T-helper 1 cell treated with Interleukin-12 subunit alpha and Interleukin-12 subunit beta and Interleukin-4 antibody, amounts not matched to agents 30 ng/mL and 1 ng/mL, for 36 hours (primary cell): ENCODE measurements at regions not wholly inside any gene's neighbourhood (a gene's known extent, or its start where the extent isn't known, plus 50 kb on each side); places are given as distances from the start of the nearest gene placed in this dataset.
"Not testable (repeated sequence)": the region's sequence is repeated elsewhere in the genome, so short reads cannot be mapped to it uniquely, and the experiment has no call there.

Experiments used
- intact Hi-C: fragments of 100-400 bp; cut with micrococcal nuclease; formaldehyde crosslinking; loops from one replicate; pipeline ENCODE4 v1.15.1; 2024

DNA sequence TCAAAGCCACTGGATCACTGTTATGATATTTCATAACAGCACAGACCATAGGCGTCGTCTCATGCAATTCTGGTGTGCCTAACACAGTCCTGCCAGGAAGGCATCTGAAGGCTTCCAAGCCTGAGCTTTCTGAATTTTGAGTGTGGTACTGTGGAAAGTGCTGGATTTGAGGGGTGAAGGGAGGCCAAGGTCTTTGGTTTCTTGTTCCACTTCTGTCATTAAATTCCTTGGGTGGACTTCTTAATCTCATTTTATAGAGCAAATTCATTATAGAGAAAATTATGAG is 441.3 kb upstream of the PIK3R1 start:
- intact Hi-C loops = no loop called here

- intact Hi-C loops = no loop called here
Observed at GRCh38 chr5:67773411-67774266, 441.9 kb upstream of the PIK3R1 start.

GRCh38 chr5:67771791-67772190 is 443.8 kb upstream of the PIK3R1 start:
- intact Hi-C loops = no loop called here

- intact Hi-C loops = no loop called here
Observed at GRCh38 chr5:67771221-67771620, 444.3 kb upstream of the PIK3R1 start.

- intact Hi-C loops = no loop called here
Observed at GRCh38 chr5:67770431-67771025, 445.0 kb upstream of the PIK3R1 start.

GRCh38 chr5:67765697-67766096 is 449.9 kb upstream of the PIK3R1 start:
- intact Hi-C loops = no loop called here

- intact Hi-C loops = not testable (repeated sequence)
Observed at GRCh38 chr5:67757771-67758170, 457.8 kb upstream of the PIK3R1 start.

- intact Hi-C loops = no loop called here
Observed at GRCh38 chr5:67752357-67752708, 463.2 kb upstream of the PIK3R1 start.

DNA sequence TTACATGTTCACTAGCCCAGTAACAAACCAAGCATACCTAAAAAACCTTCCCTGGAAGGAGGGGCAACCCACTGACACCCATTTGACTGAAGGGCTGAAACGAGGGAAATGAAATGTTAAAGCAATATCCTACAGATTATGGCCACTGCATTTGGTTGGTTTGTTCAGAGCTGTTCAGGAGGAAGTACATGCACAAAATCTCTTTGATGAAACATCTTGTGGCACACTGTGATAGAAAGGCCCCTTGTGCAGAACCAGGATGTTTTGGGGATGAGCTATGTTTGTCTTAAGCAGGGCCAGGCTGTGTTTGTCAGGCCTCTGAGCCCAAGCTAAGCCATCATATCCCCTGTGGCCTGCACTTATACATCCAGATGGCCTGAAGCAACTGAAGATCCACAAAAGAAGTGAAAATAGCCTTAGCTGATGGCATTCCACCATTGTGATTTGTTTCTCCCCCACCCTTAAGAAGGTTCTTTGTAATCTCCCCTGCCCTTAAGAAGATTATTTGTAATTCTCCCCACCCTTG is 467.3 kb upstream of the PIK3R1 start:
- intact Hi-C loops = no loop called here

GRCh38 chr5:67747096-67747495 is 468.5 kb upstream of the PIK3R1 start:
- intact Hi-C loops = no loop called here

DNA sequence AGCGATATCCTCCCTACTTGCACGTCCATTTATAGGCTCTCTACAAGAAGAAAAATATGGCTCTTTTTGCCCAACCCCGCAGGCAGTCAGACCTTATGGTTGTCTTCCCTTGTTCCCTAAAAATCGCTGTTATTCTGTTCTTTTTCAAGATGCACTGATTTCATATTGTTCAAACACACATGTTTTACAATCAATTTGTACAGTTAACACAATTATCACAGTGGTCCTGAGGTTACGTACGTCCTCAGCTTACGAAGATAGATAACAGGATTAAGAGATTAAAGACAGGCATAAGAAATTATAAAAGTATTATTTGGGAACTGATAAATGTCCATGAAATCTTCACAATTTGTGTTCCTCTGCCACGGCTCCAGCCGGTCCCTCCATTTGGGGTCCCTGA is 468.9 kb upstream of the PIK3R1 start:
- intact Hi-C loops = not testable (repeated sequence)

- intact Hi-C loops = no loop called here
Observed at GRCh38 chr5:67746103-67746502, 469.5 kb upstream of the PIK3R1 start.

- intact Hi-C loops = no loop called here
Observed at GRCh38 chr5:67732921-67733320, 482.6 kb upstream of the PIK3R1 start.

GRCh38 chr5:67732471-67732870 is 483.1 kb upstream of the PIK3R1 start:
- intact Hi-C loops = no loop called here

- intact Hi-C loops = no loop called here
Observed at GRCh38 chr5:67731886-67732285, 483.7 kb upstream of the PIK3R1 start.

DNA sequence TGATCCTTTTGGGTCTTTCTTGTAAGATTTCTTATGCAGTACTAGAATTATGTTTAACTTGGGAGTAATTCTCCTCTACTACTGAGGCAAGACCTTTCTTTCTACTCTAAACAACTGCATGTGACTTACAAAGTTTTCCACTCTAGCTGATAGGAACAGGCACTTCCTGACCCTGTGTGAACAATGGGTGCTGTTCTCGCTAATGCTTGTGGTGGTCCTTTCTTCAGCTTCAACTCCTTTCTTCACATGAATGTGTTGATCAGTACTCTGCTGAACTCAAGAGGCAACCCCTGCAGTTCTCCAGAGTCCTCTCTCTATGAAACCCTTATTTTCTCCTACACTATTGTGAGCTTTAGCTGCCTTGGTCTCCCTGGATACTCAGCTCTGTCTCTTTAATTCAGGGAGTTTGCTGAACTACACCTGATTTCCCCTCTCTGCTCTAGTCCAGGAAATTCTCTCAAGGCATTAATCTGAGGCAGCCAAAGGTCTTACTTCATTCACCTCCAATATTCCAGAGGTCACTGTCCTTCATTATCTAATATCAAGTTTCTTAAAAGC is 484.6 kb upstream of the PIK3R1 start:
- intact Hi-C loops = no loop called here

- intact Hi-C loops = no loop called here
Observed at GRCh38 chr5:67728326-67728890, 487.1 kb upstream of the PIK3R1 start.

DNA sequence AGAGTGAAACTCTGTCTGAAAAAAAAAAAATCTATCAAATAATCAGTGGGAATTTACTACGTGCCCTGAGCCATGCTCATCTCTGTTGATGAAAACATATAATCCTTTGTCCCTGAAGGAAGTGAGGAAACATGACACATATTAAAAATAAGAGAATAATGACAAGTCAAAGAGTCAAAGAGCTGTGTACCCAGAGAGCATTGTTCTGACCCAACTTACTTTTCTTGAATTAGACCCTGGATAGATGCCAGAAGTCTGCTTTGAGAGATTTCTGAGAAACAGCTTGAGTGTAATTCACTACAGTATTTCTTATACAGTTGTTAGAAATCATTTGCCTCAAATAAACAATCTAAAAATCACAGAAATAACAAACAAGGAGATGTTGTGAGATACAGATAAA is 490.0 kb upstream of the PIK3R1 start:
- intact Hi-C loops = no loop called here

GRCh38 chr5:67724412-67725135 is 491.0 kb upstream of the PIK3R1 start:
- intact Hi-C loops = no loop called here

DNA sequence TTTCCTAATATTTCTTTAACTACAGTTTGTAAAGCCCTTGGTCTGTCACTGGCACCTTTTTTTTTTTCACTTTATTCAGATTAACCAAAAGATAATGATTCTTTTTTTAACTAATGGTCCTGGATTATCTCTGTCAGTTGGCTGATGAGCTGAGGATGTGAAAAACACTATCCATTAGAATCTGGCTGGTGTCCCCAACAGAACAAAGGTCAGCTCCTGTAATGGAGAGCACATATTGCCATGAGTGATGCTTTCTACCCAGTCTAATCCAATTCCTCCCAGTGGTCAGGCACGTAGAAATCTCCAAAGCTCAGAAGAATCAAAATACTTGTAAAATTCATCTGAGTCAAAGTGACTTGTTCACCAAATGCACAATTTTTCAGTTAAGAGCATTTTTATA is 491.7 kb upstream of the PIK3R1 start:
- intact Hi-C loops = no loop called here

- intact Hi-C loops = not testable (repeated sequence)
Observed at GRCh38 chr5:67722582-67722981, 493.0 kb upstream of the PIK3R1 start.
